ENCODE measurements at regions not wholly inside any gene's neighbourhood (a gene's known extent, or its start where the extent isn't known, plus 50 kb on each side); places are given as distances from the start of the nearest gene placed in this dataset.

GRCh38 chr11:70733327-70734325 lies 335.3 kb downstream of the CTTN start:
- no peak for DNase-seq

- DNase-seq: no peak
Measured at GRCh38 chr11:70734379-70734778, 336.1 kb downstream of the CTTN start.

GRCh38 chr11:70734911-70735310 lies 336.6 kb downstream of the CTTN start:
- DNase-seq: no peak

GRCh38 chr11:70735976-70736375 lies 337.6 kb downstream of the CTTN start:
- no peak for DNase-seq

- no peak for DNase-seq
Measured at GRCh38 chr11:70736461-70736860, 338.1 kb downstream of the CTTN start.

- DNase-seq: no peak
Measured at GRCh38 chr11:70736937-70737640, 338.8 kb downstream of the CTTN start.

- no peak for DNase-seq
Measured at GRCh38 chr11:70737816-70738630, 339.7 kb downstream of the CTTN start.

GRCh38 chr11:70738661-70739060 lies 340.3 kb downstream of the CTTN start:
- DNase-seq: no peak

- no peak for DNase-seq
Measured at GRCh38 chr11:70739091-70739490, 340.8 kb downstream of the CTTN start.

- no peak for DNase-seq
Measured at GRCh38 chr11:70739811-70740487, 341.6 kb downstream of the CTTN start.

- no peak for DNase-seq
Measured at GRCh38 chr11:70740488-70740851, 342.1 kb downstream of the CTTN start.

- DNase-seq: no peak
Measured at GRCh38 chr11:70741085-70741484, 342.8 kb downstream of the CTTN start.

GRCh38 chr11:70742553-70743291 lies 344.4 kb downstream of the CTTN start:
- no peak for DNase-seq

GRCh38 chr11:70743329-70743728 lies 345.0 kb downstream of the CTTN start:
- DNase-seq: no peak

- DNase-seq: no peak
Measured at GRCh38 chr11:70743941-70744351, 345.6 kb downstream of the CTTN start.

GRCh38 chr11:70744396-70745185 lies 346.3 kb downstream of the CTTN start:
- no peak for DNase-seq

GRCh38 chr11:70745451-70745850 lies 347.1 kb downstream of the CTTN start:
- DNase-seq: no peak

GRCh38 chr11:70745941-70746340 lies 347.6 kb downstream of the CTTN start:
- DNase-seq: no peak

- DNase-seq: no peak
Measured at GRCh38 chr11:70746351-70746750, 348.0 kb downstream of the CTTN start.

GRCh38 chr11:70747285-70747684 lies 349.0 kb downstream of the CTTN start:
- DNase-seq: no peak

- DNase-seq: no peak
Measured at GRCh38 chr11:70747921-70748320, 349.6 kb downstream of the CTTN start.

All from bone marrow (tissue), 2 donors.